ENCODE measurements at regions not wholly inside any gene's neighbourhood (a gene's known extent, or its start where the extent isn't known, plus 50 kb on each side); places are given as distances from the start of the nearest gene placed in this dataset.
"Not testable (repeated sequence)": the region's sequence is repeated elsewhere in the genome, so short reads cannot be mapped to it uniquely, and the experiment has no call there.

- Histone ChIP-seq H3K9me3 (ENCODE audit: control insufficient read depth, insufficient read depth, low read depth, low read length) (no peaks in the 10 kb centered on the region), H3K4me3 (ENCODE audit: low read depth, low read length) (no peak overlapping the region), H3K27ac (ENCODE audit: extremely low read depth, low read depth, low read length) (no peak overlapping the region), H3K36me3 (ENCODE audit: control insufficient read depth in 2 of 2, insufficient read depth in 1 of 2, low read length in 2 of 2) (no peaks in the 10 kb centered on the region), H3K4me1 (ENCODE audit: control insufficient read depth, insufficient read depth, low read length) (no peaks in the 10 kb centered on the region)
- ChIA-PET CTCF (no interaction called here), POLR2A (no interaction called here)
- TF ChIP-seq ZBTB8A (tag by site-specific recombination; IDR thresholded peaks at IDR 0.05) (no peak), HOXC10 (CRISPR knock-in tag; IDR thresholded peaks at IDR 0.05) (no peak), ZNF768 (tag by site-specific recombination; IDR thresholded peaks at IDR 0.05) (no peak), ZNF416 (tag by site-specific recombination; IDR thresholded peaks at IDR 0.05) (no peak), ZNF555 (tag by site-specific recombination; conservative IDR thresholded peaks at IDR 0.05) (no peak), ZNF473 (tag by site-specific recombination; IDR thresholded peaks at IDR 0.05) (no peak), ZSCAN16 (tag by site-specific recombination; IDR thresholded peaks at IDR 0.05) (no peak), KLF8 (tag by site-specific recombination; IDR thresholded peaks at IDR 0.05) (no peak), SP2 (tag by site-specific recombination; IDR thresholded peaks at IDR 0.05) (no peak), ZSCAN18 (tag by site-specific recombination; IDR thresholded peaks at IDR 0.05) (no peak), ZBTB17 (tag by site-specific recombination; IDR thresholded peaks at IDR 0.05) (no peak), ZNF776 (tag by site-specific recombination; IDR thresholded peaks at IDR 0.05; ENCODE audit: borderline replicate concordance) (no peak), SCRT2 (tag by site-specific recombination; IDR thresholded peaks at IDR 0.05) (no peak), ZNF223 (tag by site-specific recombination; IDR thresholded peaks at IDR 0.05) (no peak), ZNF302 (tag by site-specific recombination; IDR thresholded peaks at IDR 0.05; ENCODE audit: low read depth) (no peak), ZNF114 (tag by site-specific recombination; IDR thresholded peaks at IDR 0.05) (no peak), OVOL3 (tag by site-specific recombination; IDR thresholded peaks at IDR 0.05) (no peak), ZNF510 (tag by site-specific recombination; IDR thresholded peaks at IDR 0.05; ENCODE audit: insufficient replicate concordance) (no peak), ZNF677 (tag by site-specific recombination; IDR thresholded peaks at IDR 0.05) (no peak)
Observed at GRCh38 chr1:192463661-192464060, 111.9 kb upstream of the RGS1 start.

- H3K27ac ChIP-seq (ENCODE audit: extremely low read depth, low read depth, low read length); POLR2A ChIA-PET; H3K4me3 ChIP-seq (ENCODE audit: low read depth, low read length); H3K36me3 ChIP-seq (ENCODE audit: control insufficient read depth in 2 of 2, insufficient read depth in 1 of 2, low read length in 2 of 2); H3K9me3 ChIP-seq (ENCODE audit: control insufficient read depth, insufficient read depth, low read depth, low read length); H3K4me1 ChIP-seq (ENCODE audit: control insufficient read depth, insufficient read depth, low read length); CTCF ChIA-PET: not testable (repeated sequence)
Observed at GRCh38 chr1:192465221-192465620, 110.4 kb upstream of the RGS1 start.

GRCh38 chr1:192474080-192474683, 101.4 kb upstream of the RGS1 start:
- CTCF ChIA-PET, result interaction anchor here (0.6 to 3.0 kb wide), 21 partner anchors 69 to 1206 kb away, joined by 3 to 15 read pairs (median 3); no protein-coding TSS in a partner anchor
- POLR2A ChIA-PET, result no interaction called here
- TF ChIP-seq ZNF362 (tag by site-specific recombination; IDR thresholded peaks at IDR 0.05) (peak; percentile 73), ELK4 (IDR thresholded peaks at IDR 0.05; ENCODE audit: borderline replicate concordance, low read depth, low read length) (no peak), GLI2 (tag by site-specific recombination; IDR thresholded peaks at IDR 0.05; ENCODE audit: borderline replicate concordance, low read depth) (no peak), ZNF2 (tag by site-specific recombination; IDR thresholded peaks at IDR 0.05) (0 out of 2 replicates have a peak, but pooled peaks have one; percentile 29), ZNF654 (tag by site-specific recombination; IDR thresholded peaks at IDR 0.05; ENCODE audit: low read depth) (peak; percentile 70)

More at GRCh38 chr1:192474080-192474683, 101.4 kb upstream of the RGS1 start:
- Histone ChIP-seq H3K36me3 (ENCODE audit: control insufficient read depth in 2 of 2, insufficient read depth in 1 of 2, low read length in 2 of 2) (no peaks in the 10 kb centered on the region), H3K4me1 (ENCODE audit: control insufficient read depth, insufficient read depth, low read length) (no peaks in the 10 kb centered on the region), H3K9me3 (ENCODE audit: control insufficient read depth, insufficient read depth, low read depth, low read length) (no peaks in the 10 kb centered on the region), H3K4me3 (ENCODE audit: low read depth, low read length) (no peak overlapping the region), H3K27ac (ENCODE audit: extremely low read depth, low read depth, low read length) (no peak overlapping the region)
